ENCODE measurements at regions not wholly inside any gene's neighbourhood (a gene's known extent, or its start where the extent isn't known, plus 50 kb on each side); places are given as distances from the start of the nearest gene placed in this dataset.

DNA sequence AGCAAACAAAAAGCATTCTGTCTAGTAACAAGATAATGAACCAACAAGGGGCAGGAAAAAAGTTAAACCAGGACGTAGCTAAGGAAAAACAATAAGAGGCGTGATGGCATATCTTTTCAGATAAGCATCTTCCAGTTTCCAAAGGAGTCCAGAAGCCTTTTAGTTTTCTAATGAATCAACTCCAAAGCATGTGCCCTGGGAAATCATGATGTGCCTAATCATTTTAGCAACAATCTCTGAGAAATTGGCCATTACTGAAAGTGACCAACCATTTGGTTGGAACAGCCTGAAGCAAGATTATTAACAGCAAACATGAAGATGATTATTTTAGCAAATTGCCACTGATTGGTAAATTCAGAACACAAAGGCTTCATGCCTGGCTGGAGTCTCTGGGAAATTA is 440.9 kb upstream of the MAF start:
- no peaks in the 10 kb centered on the region for H3K9me3 ChIP-seq (ENCODE audit: insufficient read depth, low read length)
- H4K20me1 ChIP-seq (ENCODE audit: low read depth, low read length), result no peaks in the 10 kb centered on the region
- no peaks in the 10 kb centered on the region for H3K36me3 ChIP-seq (ENCODE audit: low read length)
- H3K9me2 ChIP-seq (replicated peaks; ENCODE audit: insufficient read depth, low read length), result no peaks in the 10 kb centered on the region
- TF ChIP-seq EZH2phosphoT487 (conservative IDR thresholded peaks at IDR 0.05; ENCODE audit: low read length), result no peak
- TF ChIP-seq, protein P1, sequence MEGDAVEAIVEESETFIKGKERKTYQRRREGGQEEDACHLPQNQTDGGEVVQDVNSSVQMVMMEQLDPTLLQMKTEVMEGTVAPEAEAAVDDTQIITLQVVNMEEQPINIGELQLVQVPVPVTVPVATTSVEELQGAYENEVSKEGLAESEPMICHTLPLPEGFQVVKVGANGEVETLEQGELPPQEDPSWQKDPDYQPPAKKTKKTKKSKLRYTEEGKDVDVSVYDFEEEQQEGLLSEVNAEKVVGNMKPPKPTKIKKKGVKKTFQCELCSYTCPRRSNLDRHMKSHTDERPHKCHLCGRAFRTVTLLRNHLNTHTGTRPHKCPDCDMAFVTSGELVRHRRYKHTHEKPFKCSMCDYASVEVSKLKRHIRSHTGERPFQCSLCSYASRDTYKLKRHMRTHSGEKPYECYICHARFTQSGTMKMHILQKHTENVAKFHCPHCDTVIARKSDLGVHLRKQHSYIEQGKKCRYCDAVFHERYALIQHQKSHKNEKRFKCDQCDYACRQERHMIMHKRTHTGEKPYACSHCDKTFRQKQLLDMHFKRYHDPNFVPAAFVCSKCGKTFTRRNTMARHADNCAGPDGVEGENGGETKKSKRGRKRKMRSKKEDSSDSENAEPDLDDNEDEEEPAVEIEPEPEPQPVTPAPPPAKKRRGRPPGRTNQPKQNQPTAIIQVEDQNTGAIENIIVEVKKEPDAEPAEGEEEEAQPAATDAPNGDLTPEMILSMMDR (IDR thresholded peaks at IDR 0.05; ENCODE audit: insufficient read depth, low read length, poor library complexity, severe bottlenecking), result no peak
- no peak overlapping the region for H3K9ac ChIP-seq (ENCODE audit: low read length)
- no peak overlapping the region for H3K27ac ChIP-seq (ENCODE audit: low read depth, low read length)
- no peak overlapping the region for H2AFZ ChIP-seq (ENCODE audit: low read depth, low read length, severe bottlenecking)
- H3K4me2 ChIP-seq (ENCODE audit: low read depth, low read length, poor library complexity, severe bottlenecking), result no peak overlapping the region
- H3K4me3 ChIP-seq (ENCODE audit: insufficient read depth, low read length, poor library complexity, severe bottlenecking), result no peak overlapping the region
- no peaks in the 10 kb centered on the region for H3K27me3 ChIP-seq (ENCODE audit: low read length)
- no peaks in the 10 kb centered on the region for H3F3A ChIP-seq (ENCODE audit: insufficient read depth)
- no peaks in the 10 kb centered on the region for H3K79me2 ChIP-seq (ENCODE audit: insufficient read depth, low read length)

DNA sequence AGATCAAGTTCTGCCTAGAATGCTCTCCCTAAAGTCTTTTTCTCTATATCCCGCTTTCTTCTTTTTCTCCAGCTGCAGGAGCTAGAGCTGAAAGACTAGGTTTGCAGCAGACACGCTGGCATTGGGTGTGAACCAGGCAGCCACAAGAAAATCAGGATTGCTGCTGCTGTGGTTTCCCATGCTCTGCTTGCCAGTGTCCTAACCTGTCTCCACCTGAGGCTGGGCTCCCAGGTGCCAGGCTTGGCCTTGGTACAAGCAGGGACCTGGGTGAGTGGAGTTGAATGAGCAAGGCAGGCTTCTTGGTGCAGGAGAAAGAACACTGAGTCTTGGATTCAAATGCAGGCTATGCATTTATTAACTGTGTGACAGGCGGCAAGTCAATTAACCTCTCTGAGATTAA is 440.3 kb upstream of the MAF start:
- no peaks in the 10 kb centered on the region for H4K20me1 ChIP-seq (ENCODE audit: low read depth, low read length)
- no peaks in the 10 kb centered on the region for H3K36me3 ChIP-seq (ENCODE audit: low read length)
- H3K9ac ChIP-seq (ENCODE audit: low read length), result no peak overlapping the region
- TF ChIP-seq, protein P1 (IDR thresholded peaks at IDR 0.05; ENCODE audit: insufficient read depth, low read length, poor library complexity, severe bottlenecking), result no peak
- no peak for TF ChIP-seq EZH2phosphoT487 (conservative IDR thresholded peaks at IDR 0.05; ENCODE audit: low read length)
- no peak overlapping the region for H3K4me3 ChIP-seq (ENCODE audit: insufficient read depth, low read length, poor library complexity, severe bottlenecking)
- H3K9me3 ChIP-seq (ENCODE audit: insufficient read depth, low read length), result no peaks in the 10 kb centered on the region
- H2AFZ ChIP-seq (ENCODE audit: low read depth, low read length, severe bottlenecking), result no peak overlapping the region
- no peaks in the 10 kb centered on the region for H3K79me2 ChIP-seq (ENCODE audit: insufficient read depth, low read length)
- H3K27me3 ChIP-seq (ENCODE audit: low read length), result no peaks in the 10 kb centered on the region
- H3K4me2 ChIP-seq (ENCODE audit: low read depth, low read length, poor library complexity, severe bottlenecking), result no peak overlapping the region
- no peak overlapping the region for H3K27ac ChIP-seq (ENCODE audit: low read depth, low read length)
- H3F3A ChIP-seq (ENCODE audit: insufficient read depth), result no peaks in the 10 kb centered on the region
- no peaks in the 10 kb centered on the region for H3K9me2 ChIP-seq (replicated peaks; ENCODE audit: insufficient read depth, low read length)

DNA sequence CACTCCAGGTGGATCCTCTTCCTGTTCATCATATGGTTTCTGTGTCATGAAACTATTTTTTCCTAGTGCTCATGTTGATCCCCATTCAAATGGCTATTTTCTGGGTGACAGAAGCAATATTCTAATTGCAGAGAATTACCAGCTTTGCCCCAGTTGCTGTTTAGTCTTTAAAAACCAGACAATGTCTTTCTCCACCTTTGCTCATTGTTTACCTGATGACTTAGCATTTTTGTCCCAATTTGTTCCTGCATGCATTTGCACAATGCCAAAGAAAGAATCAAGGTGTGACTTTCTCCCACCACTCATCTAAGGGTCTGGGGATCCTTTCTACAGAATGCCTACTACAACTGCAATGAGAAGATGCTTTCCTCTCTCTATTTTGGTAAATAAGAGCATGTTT is 439.9 kb upstream of the MAF start:
- no peaks in the 10 kb centered on the region for H3K79me2 ChIP-seq (ENCODE audit: insufficient read depth, low read length)

More for the DNA sequence above, 439.9 kb upstream of the MAF start:
- Histone ChIP-seq H3K9me3 (ENCODE audit: insufficient read depth, low read length) (no peaks in the 10 kb centered on the region), H3K9me2 (replicated peaks; ENCODE audit: insufficient read depth, low read length) (no peaks in the 10 kb centered on the region), H3K4me3 (ENCODE audit: insufficient read depth, low read length, poor library complexity, severe bottlenecking) (no peak overlapping the region), H3K27ac (ENCODE audit: low read depth, low read length) (no peak overlapping the region), H2AFZ (ENCODE audit: low read depth, low read length, severe bottlenecking) (no peak overlapping the region), H3K4me2 (ENCODE audit: low read depth, low read length, poor library complexity, severe bottlenecking) (no peak overlapping the region), H3K27me3 (ENCODE audit: low read length) (no peaks in the 10 kb centered on the region), H3K9ac (ENCODE audit: low read length) (no peak overlapping the region), H3K36me3 (ENCODE audit: low read length) (no peaks in the 10 kb centered on the region), H3F3A (ENCODE audit: insufficient read depth) (no peaks in the 10 kb centered on the region), H4K20me1 (ENCODE audit: low read depth, low read length) (no peaks in the 10 kb centered on the region)
- TF ChIP-seq, protein P1 (IDR thresholded peaks at IDR 0.05; ENCODE audit: insufficient read depth, low read length, poor library complexity, severe bottlenecking), result no peak
- no peak for TF ChIP-seq EZH2phosphoT487 (conservative IDR thresholded peaks at IDR 0.05; ENCODE audit: low read length)

Measured in SU-DHL-6 (cell line).